NCI-H526 (cell line): ENCODE measurements at regions not wholly inside any gene's neighbourhood (a gene's known extent, or its start where the extent isn't known, plus 50 kb on each side); places are given as distances from the start of the nearest gene placed in this dataset.
"Not testable (repeated sequence)": the region's sequence is repeated elsewhere in the genome, so short reads cannot be mapped to it uniquely, and the experiment has no call there.

Experiments
- DNase-seq, 2 experiments: peaks; one replicate each; lab custom pipeline; 2025; lab: John Stamatoyannopoulos, UW

DNA sequence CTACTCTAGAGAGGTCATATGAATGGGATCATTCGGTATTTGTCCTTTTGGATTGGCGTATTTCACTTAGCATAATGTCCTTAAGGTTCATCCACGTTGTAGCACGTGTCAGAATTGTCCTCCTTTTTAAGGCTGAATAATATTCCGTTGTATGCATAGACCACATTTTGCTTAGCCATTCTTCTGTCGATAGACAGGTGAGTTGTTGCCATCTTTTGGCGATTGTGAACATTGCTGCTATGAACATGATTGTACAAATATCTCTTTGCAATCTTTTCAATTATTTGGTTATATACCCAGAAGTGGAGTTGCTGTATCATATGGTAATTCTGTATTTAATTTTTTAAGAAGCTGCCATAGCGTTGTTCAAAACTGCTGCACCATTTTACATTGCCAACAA lies 52.4 kb upstream of the GOLGA8J start:
- DNase-seq: no peak

DNA sequence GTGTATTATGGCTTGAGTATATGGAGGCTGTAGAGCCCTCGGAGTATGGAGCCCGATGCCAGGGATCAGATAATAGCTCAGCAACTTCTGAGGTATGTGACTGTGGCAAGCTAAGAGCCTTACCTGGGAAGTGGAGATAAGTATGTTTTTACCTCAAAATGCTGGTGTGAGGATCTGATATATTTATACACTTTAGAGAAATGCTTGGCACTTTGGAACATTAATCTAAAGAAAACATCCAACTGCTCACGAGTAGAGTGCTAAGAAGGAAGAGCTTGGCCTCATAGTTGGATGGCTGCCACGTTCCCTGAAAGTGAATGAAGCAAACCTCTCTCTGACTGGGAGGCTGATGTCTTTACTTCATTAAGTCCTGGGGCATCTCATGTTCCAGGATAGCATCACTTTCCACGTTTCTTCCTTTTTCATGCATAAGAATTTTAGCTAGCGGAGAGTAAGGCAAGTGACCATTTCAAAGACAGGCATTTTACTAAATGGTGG lies 58.9 kb upstream of the GOLGA8J start:
- no peak for DNase-seq

GRCh38 chr15:30010746-30011145 lies 72.0 kb upstream of the GOLGA8J start:
- DNase-seq: no peak

GRCh38 chr15:30008156-30008555 lies 74.6 kb upstream of the GOLGA8J start:
- no peak for DNase-seq

GRCh38 chr15:30001602-30002001 lies 81.2 kb upstream of the GOLGA8J start:
- no peak for DNase-seq

DNA sequence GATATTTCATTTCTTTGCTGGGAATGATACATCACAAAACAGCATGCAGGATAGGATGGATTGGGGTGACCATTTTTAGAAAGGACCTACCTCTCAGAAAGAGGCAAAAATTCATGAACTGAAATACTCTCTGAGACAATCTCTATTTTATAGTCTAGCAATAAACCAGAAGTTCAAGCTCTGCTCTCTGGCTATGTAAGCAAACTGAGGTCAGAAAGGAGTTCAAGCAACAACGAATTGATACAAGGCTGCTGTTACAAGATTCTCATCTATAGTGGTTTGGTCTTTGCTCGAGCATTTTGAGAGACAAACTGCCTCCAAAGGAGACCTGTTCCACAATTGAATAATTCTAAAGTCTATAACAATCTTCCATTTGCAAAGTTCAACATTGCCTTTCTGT lies 84.7 kb upstream of the GOLGA8J start:
- no peak for DNase-seq

GRCh38 chr15:29997499-29997898 lies 85.3 kb upstream of the GOLGA8J start:
- no peak for DNase-seq

- no peak for DNase-seq
These were observed 88.5 kb upstream of the GOLGA8J start for GRCh38 chr15:29994284-29994683.

DNA sequence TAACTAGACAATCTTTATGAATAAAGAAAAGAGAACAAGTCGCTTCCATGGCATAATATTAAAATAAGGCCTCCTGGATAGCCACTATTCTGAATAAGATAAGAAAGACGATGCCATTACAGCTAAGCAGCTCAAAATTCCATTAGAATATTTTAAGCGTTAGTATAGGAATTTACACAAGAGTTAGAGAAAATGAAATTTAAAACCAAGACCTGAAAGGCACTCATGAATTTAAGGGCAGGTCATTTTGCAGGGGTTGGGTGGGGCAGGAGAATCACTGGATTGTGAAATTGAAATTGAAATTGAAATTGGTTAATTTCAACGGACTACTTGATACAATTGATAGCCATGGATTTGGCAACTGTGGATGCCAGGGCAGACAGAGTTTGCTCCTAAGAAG lies 91.8 kb upstream of the GOLGA8J start:
- no peak for DNase-seq

- DNase-seq: no peak
These were observed 92.7 kb upstream of the GOLGA8J start for GRCh38 chr15:29990035-29990434.

- DNase-seq: no peak
These were observed 94.1 kb upstream of the GOLGA8J start for GRCh38 chr15:29988701-29989100.

- no peak for DNase-seq
These were observed 95.8 kb upstream of the GOLGA8J start for GRCh38 chr15:29986946-29987345.

- no peak for DNase-seq
These were observed 104.1 kb upstream of the GOLGA8J start for GRCh38 chr15:29978411-29979382.

DNA sequence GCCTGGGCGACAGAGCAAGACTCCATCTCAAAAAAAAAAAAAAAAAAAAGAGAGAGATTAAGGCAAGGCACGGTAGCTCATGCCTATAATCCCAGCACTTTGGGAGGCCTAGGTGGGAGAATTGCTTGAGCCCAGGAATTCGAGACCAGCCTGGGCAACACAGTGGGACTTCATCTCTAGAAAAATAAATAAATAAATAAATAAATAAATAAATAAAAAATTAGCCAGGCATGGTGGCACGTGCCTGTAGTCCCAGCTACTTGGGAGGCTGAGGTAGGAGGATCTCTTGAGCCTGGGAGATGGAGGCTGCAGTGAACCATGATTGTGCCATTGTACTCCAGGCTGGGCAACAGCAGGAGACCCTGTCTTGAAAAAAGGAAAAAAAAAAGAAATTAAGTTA lies 108.7 kb upstream of the GOLGA8J start:
- DNase-seq: not testable (repeated sequence)

DNA sequence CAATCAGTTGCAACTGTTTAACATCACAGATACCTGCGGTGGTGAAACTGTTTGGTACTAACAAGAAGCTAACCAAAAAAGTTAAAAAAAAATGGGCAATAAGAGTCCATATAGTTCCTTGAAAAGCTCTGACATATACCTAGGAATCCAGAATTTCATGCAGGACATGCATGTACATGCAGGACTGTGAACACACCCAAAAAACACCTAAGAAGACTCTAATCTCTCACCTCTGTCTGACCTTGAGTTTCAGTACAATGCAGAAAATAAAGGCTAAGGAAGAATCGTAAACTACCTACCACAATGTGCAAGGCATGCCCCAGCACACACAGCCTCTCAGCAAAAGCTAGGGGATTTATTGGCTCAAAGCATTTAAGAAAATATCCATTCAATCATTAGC lies 110.7 kb upstream of the GOLGA8J start:
- DNase-seq: no peak

- DNase-seq: no peak
These were observed 112.4 kb upstream of the GOLGA8J start for GRCh38 chr15:29970402-29970695.

DNA sequence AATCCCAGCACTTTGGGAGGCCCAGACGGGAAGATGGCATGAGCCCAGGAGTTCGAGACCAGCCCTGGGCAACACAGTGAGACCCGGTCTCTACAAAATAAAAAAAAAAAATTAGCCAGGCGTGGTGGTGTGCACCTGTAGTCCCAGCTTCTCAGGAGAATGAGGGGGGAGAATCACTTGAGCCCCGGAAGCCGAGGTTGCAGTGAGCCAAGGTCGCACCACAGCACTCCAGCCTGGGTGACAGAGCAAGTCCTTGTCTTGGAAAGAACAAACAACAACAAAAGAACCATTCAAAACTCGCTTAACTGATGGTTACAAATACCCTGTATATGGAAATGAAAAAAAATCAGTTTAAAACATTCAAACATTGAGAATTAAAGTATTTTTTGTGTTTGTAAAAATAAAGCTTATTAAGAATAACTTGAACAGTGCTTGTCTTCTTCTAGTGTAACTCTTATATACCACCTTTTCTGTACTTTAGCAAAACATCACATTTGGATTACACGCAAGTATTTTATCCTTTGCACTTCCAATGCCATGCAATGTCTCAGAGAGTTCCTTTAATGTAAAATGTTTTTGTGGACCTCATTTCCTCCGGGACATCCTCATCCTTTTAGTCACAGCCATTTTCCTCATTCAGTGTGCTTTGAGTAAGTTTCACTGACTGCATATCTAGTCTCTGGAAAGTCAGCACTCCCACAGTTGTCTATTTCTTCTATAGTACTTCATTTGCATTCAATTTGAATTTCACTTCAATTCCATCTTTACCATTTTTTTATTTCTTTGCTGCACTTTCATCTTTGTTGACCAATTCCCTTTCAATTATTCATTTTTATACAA lies 113.0 kb upstream of the GOLGA8J start:
- no peak for DNase-seq

DNA sequence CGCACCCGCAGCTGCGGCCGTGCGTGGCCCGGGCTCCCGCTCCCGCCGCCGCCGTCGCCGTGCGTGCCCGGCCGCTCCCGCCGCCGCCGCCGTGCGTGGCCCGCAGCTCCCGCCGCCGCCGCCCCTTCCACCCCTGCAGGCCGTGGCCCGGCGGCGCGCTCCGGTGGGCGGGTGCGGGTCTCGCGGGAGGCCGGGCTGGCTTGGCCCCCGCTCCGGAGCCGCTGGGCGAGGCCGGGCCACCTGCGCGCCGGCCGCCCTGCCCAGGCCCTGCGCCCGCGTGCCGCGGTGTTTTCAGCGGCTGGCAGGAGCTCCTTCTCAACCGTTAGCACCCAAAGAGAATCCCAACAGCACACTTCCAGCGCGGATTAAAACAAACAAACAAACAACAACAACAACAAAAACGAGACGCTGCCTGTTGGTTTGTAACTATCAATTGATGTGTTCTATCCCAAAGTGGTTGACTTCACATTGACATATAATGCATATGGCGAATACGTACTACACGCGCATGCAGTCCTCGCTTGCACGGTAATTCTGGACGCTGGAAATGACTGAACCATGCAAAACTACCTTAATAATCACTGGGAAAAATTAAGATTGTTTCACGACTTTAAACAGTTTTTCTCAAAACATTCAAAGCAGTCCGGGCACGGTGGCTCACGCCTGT lies 113.7 kb upstream of the GOLGA8J start:
- DNase-seq: peak in 1 of 2 experiments; percentile 52

DNA sequence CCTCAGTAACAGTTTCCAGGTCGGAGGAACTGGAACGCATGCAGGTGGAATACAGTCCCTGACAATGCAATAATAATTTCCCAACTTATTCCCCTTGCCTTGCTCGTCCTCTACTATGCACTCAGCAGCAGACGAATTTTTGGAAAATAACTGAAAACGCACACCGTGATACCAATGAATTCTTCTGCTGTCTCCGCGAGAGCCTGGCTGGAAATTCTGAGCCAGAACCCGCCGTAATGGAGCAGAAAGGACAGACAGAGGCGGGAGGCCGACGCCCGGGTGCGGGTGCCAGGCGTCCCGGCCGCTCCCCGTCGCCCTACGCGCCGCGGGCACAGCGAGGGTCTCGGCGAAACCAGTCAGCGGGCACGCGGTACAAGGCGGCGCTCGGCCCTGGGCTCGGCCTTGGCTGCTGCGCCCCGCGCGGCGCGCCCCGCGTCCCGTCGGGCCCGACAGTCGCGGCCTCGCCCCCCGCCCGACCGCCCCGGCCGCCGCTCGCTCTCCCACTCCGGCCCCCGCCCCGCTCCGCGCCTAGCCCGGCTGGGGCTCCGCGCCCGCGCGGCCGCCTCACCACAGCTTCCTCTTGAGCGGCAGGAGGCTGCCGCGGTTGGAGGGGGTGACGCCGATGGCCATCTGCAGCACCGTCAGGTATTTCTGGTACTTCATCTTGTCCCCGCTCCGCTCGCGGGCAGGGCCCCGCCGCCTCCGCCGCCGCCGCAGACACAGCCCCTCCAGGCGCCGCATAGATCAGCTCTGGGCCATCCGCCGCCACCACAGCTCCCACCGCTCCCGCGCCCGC lies 114.5 kb upstream of the GOLGA8J start:
- DNase-seq: peak in 1 of 2 experiments; percentile 67

- DNase-seq: no peak
These were observed 120.3 kb upstream of the GOLGA8J start for GRCh38 chr15:29962407-29962806.

DNA sequence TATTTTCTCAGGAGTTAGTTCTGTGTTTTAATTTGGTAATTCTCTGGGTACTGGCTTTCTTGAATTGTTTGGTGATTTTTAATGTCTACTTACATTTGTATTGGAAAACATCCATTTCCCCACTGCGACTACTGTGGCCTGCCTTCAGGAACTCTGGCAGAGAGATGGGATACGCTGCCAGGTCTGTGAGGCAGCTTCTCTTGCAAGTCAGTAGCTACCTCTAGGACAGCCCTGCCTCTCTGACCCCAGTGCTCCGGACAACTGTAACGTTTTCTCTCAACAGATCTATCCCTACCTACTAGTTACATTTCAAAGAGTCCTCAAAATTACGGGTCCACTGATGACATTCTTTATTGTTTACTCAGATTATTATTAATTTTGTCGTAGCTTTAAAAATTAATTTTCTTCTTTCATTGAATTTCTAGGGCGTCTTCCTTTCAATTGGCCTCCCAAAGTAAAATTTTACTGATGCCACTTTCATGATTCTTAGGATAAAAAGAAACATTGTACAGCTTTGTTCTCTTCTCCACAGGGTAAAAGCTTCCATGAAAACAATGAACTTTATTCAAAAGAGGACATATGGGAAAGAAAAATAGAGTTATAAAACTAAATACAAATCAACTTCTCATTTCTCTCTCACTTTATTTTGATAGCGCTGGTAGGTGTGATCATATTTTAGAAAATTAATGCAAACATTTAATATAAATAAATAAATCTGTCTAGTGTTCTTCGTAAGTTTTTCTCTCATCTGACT lies 123.2 kb upstream of the GOLGA8J start:
- no peak for DNase-seq
